HG02970 (cell line): ENCODE measurements at regions not wholly inside any gene's neighbourhood (a gene's known extent, or its start where the extent isn't known, plus 50 kb on each side); places are given as distances from the start of the nearest gene placed in this dataset.
A peak's percentile ranks its signal among the peaks of the same experiment; 100 is the strongest.

ENCODE experiments used
- ATAC-seq: cut with Tn5 transposase; IDR thresholded peaks from one replicate; pipeline ENCODE4 v1.9.1; 2021; ENCODE audit warnings: mild to moderate bottlenecking, moderate library complexity, moderate number of reproducible peaks; ENCODE audit not compliant: unreplicated experiment, low FRiP score

GRCh38 chr12:14148489-14149270, 167.3 kb upstream of the GRIN2B start:
- no peak for ATAC-seq

GRCh38 chr12:14153803-14154202, 172.4 kb upstream of the GRIN2B start:
- ATAC-seq: no peak

GRCh38 chr12:14156606-14157005, 175.2 kb upstream of the GRIN2B start:
- no peak for ATAC-seq

- ATAC-seq: peak; percentile 99
These were observed 175.8 kb upstream of the GRIN2B start for GRCh38 chr12:14157088-14157747.

GRCh38 chr12:14164266-14164665, 182.9 kb upstream of the GRIN2B start:
- ATAC-seq: no peak

GRCh38 chr12:14167005-14167628, 185.7 kb upstream of the GRIN2B start:
- ATAC-seq: no peak

GRCh38 chr12:14169281-14169680, 187.9 kb upstream of the GRIN2B start:
- no peak for ATAC-seq

- ATAC-seq: no peak
These were observed 189.7 kb upstream of the GRIN2B start for GRCh38 chr12:14171106-14171505.

GRCh38 chr12:14175206-14175605, 190.3 kb upstream of the ATF7IP start:
- no peak for ATAC-seq

- ATAC-seq: no peak
These were observed 179.9 kb upstream of the ATF7IP start for GRCh38 chr12:14185427-14186192.

- no peak for ATAC-seq
These were observed 179.3 kb upstream of the ATF7IP start for GRCh38 chr12:14186193-14186502.

GRCh38 chr12:14187002-14187401, 178.5 kb upstream of the ATF7IP start:
- no peak for ATAC-seq

GRCh38 chr12:14187966-14188365, 177.5 kb upstream of the ATF7IP start:
- ATAC-seq: no peak

- ATAC-seq: no peak
These were observed 176.7 kb upstream of the ATF7IP start for GRCh38 chr12:14188744-14189143.

- ATAC-seq: no peak
These were observed 174.8 kb upstream of the ATF7IP start for GRCh38 chr12:14190694-14191093.

- ATAC-seq: no peak
These were observed 173.9 kb upstream of the ATF7IP start for GRCh38 chr12:14191612-14192011.

GRCh38 chr12:14193639-14194038, 171.8 kb upstream of the ATF7IP start:
- ATAC-seq: no peak

- no peak for ATAC-seq
These were observed 170.9 kb upstream of the ATF7IP start for GRCh38 chr12:14194572-14194971.

GRCh38 chr12:14199455-14200198, 165.9 kb upstream of the ATF7IP start:
- no peak for ATAC-seq

GRCh38 chr12:14200598-14200997, 164.9 kb upstream of the ATF7IP start:
- no peak for ATAC-seq
